HepG2 (cell line): ENCODE measurements at regions not wholly inside any gene's neighbourhood (a gene's known extent, or its start where the extent isn't known, plus 50 kb on each side); places are given as distances from the start of the nearest gene placed in this dataset.

ENCODE experiments used
- ATAC-seq: fragments of 200-7000 bp; cut with Tn5 transposase; 3 replicates; pipeline ENCODE4 v1.9.1; 2020; ENCODE audit warnings: mild to moderate bottlenecking, moderate library complexity
- BruUV-seq: library from RNA; stranded (reverse); fragments of 400-500 nt; replicated peaks from 2 replicates; lab custom pipeline; 2021; lab: Mats Ljungman, UMichigan
- CTCF ChIA-PET: fragments of 300-600 bp; formaldehyde crosslinking; extraction: SDS; loops from one replicate; lab custom pipeline; 2021; ENCODE audit warnings: low total read pairs, inconsistent platforms, low intra/inter-chr PET ratio; lab: Yijun Ruan, JAX
- POLR2A ChIA-PET: fragments of 350-600 bp; sonication (Branson Sonifier 250); formaldehyde crosslinking; loops from one replicate; lab custom pipeline; 2020; ENCODE audit warnings: antibody characterized with exemption, inconsistent platforms; lab: Yijun Ruan, JAX
- DNase-seq: peaks from one replicate; pipeline ENCODE4 v3.0.0-alpha.2; 2015; ENCODE audit warnings: low spot score
- FAIRE-seq: peaks from 3 replicates; lab custom pipeline; 2011; peaks lifted over from hg19 to GRCh38; lab: Jason Lieb, UNC
- H2AFZ ChIP-seq: one replicate; pipeline ENCODE4 v1.6.1; 2011; ENCODE audit warnings: low read length, inconsistent platforms
- H3K27ac ChIP-seq: fragments of 300-600 bp; 3 replicates; pipeline ENCODE4 v1.8.0; 2011; ENCODE audit warnings: mixed run types, mild to moderate bottlenecking, mixed read lengths, low read length, inconsistent platforms; ENCODE audit not compliant: insufficient read depth; ENCODE audit errors: extremely low read length
- H3K27me3 ChIP-seq, 2 experiments: fragments of 200-600 bp in 1 of 2; 2 replicates in 1 of 2; 3 replicates in 1 of 2; pipeline versions ENCODE4 v1.6.0 to v1.8.0; 2011; ENCODE audit warnings: low read length in 2 of 2, mild to moderate bottlenecking in 2 of 2, moderate library complexity in 2 of 2, inconsistent platforms in 1 of 2; ENCODE audit not compliant: insufficient read depth in 2 of 2, control insufficient read depth in 1 of 2
- H3K36me3 ChIP-seq, 2 experiments: fragments of 200-600 bp in 1 of 2; replicated peaks in 1 of 2; 2 replicates in 1 of 2; 3 replicates in 1 of 2; pipeline versions ENCODE4 v1.5.1 to v1.8.0; 2011; ENCODE audit warnings: low read length in 2 of 2, inconsistent platforms in 1 of 2; ENCODE audit not compliant: insufficient read depth in 2 of 2, control insufficient read depth in 1 of 2
- H3K4me1 ChIP-seq: 2 replicates; pipeline ENCODE4 v1.5.1; 2012; ENCODE audit warnings: low read length, inconsistent platforms; ENCODE audit not compliant: insufficient read depth
- H3K4me2 ChIP-seq: 2 replicates; pipeline ENCODE4 v1.6.0; 2011; ENCODE audit warnings: low read depth, low read length, inconsistent platforms
- H3K4me3 ChIP-seq, 3 experiments: fragments of 200-600 bp in 1 of 3; sonication (generic), shearing (Covaris generic) in 1 of 3; replicated peaks in 1 of 3; 2 replicates each; pipeline ENCODE4 v1.5.1; 2011 to 2016; ENCODE audit warnings: low read length in 3 of 3, inconsistent platforms in 2 of 3, low read depth in 2 of 3, mild to moderate bottlenecking in 2 of 3, control low read depth in 1 of 3, mixed read lengths in 1 of 3; ENCODE audit not compliant: insufficient read depth in 1 of 3
- H3K79me2 ChIP-seq: one replicate; pipeline ENCODE4 v1.6.1; 2011; ENCODE audit warnings: low read length, inconsistent platforms; ENCODE audit not compliant: insufficient read depth
- H3K9ac ChIP-seq: 2 replicates; pipeline ENCODE4 v1.6.0; 2011; ENCODE audit warnings: mild to moderate bottlenecking, low read depth, low read length, inconsistent platforms; ENCODE audit not compliant: insufficient read depth
- H3K9me3 ChIP-seq: 2 replicates; pipeline ENCODE4 v1.5.1; 2012; ENCODE audit warnings: mild to moderate bottlenecking, low read length
- H4K20me1 ChIP-seq: 2 replicates; pipeline ENCODE4 v1.6.0; 2011; ENCODE audit warnings: inconsistent platforms, mild to moderate bottlenecking, low read length, moderate library complexity; ENCODE audit not compliant: insufficient read depth
- CBX2 ChIP-seq, 2 experiments: fragments of 200-600 bp in 1 of 2; sonication (generic); formaldehyde crosslinking in 1 of 2; IDR thresholded peaks; 2 replicates each; pipeline versions ENCODE4 v1.7.0 to v1.8.1; 2018 to 2022; ENCODE audit warnings: low read depth in 2 of 2, low read length in 1 of 2, mild to moderate bottlenecking in 1 of 2, missing genetic modification reagents in 1 of 2
- CCDC6 ChIP-seq: sonication (generic); formaldehyde crosslinking; IDR thresholded peaks from 2 replicates; pipeline ENCODE4 v1.8.1; 2022; ENCODE audit warnings: mild to moderate bottlenecking, missing genetic modification reagents, moderate library complexity
- EEA1 ChIP-seq: sonication (generic); formaldehyde crosslinking; IDR thresholded peaks from 2 replicates; pipeline ENCODE4 v1.5.1; 2020; ENCODE audit warnings: mild to moderate bottlenecking, missing genetic modification reagents, borderline replicate concordance
- PHF20 ChIP-seq: sonication (generic); formaldehyde crosslinking; IDR thresholded peaks from 2 replicates; pipeline ENCODE4 v1.5.0; 2020; ENCODE audit warnings: mild to moderate bottlenecking, missing genetic modification reagents
- TOE1 ChIP-seq: sonication (generic); formaldehyde crosslinking; IDR thresholded peaks from 2 replicates; pipeline ENCODE4 v1.4.0; 2020; ENCODE audit warnings: mild to moderate bottlenecking, missing genetic modification reagents
- ZNF143 ChIP-seq: sonication (generic); formaldehyde crosslinking; IDR thresholded peaks from 2 replicates; pipeline ENCODE4 v1.4.0; 2020; ENCODE audit warnings: missing genetic modification reagents
- ZNF24 ChIP-seq: fragments of 450-650 bp; IDR thresholded peaks from 2 replicates; pipeline ENCODE4 v1.6.1; 2017; ENCODE audit warnings: antibody characterized with exemption, mild to moderate bottlenecking
- ZNF501 ChIP-seq: sonication (generic); formaldehyde crosslinking; IDR thresholded peaks from 2 replicates; pipeline ENCODE4 v1.5.1; 2020; ENCODE audit warnings: mild to moderate bottlenecking, moderate library complexity, missing genetic modification reagents
- ZNF724P ChIP-seq: sonication (generic); formaldehyde crosslinking; IDR thresholded peaks from 2 replicates; pipeline ENCODE4 v1.8.0; 2022; ENCODE audit warnings: missing genetic modification reagents, borderline replicate concordance
- ZNF841 ChIP-seq: sonication (generic); formaldehyde crosslinking; IDR thresholded peaks from 2 replicates; pipeline ENCODE4 v1.8.1; 2023; ENCODE audit warnings: missing genetic modification reagents, borderline replicate concordance
- WGBS: methylation state at CpG from one replicate; pipeline ENCODE4 v1.1.6; 2017; ENCODE audit warnings: low lambda C conversion rate; 5-methylcytosine and 5-hydroxymethylcytosine counted together
- in situ Hi-C: cut with HindIII; loops from 2 replicates; pipeline ENCODE4 v1.10.0; 2017; ENCODE audit warnings: low pct_unique_long_range_greater_than_20kb; ENCODE audit not compliant: extremely low pct_ligation_motif_present
- intact Hi-C: fragments of 100-400 bp; cut with micrococcal nuclease; formaldehyde crosslinking; loops from one replicate; pipeline ENCODE4 v1.10.0; 2022; ENCODE audit not compliant: unreplicated experiment
- TF ChIP-seq, protein P1 (sequence below): sonication (generic); formaldehyde crosslinking; IDR thresholded peaks from 2 replicates; pipeline ENCODE4 v1.4.0; 2020; ENCODE audit warnings: mild to moderate bottlenecking, missing genetic modification reagents

DNA sequence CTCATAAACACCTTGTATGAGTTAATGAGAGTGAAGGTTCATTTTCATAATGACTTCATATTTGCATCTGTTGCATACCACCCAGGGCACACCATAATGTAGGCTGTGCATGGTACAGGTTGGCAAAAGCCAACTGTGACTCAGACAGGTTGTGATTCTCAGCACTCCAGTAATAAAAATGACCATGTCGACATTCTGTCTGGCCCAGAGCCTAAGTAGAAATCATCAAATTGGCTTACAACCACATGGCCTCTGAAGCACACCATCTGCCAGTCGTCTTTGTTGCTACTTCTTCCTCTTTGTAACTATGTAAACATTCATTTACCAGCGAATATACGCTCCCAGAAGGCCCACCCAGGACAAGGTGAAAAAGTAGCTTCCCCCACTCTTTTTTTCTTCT, 459.5 kb downstream of the GASK1B start (continued):
- no peak for TF ChIP-seq CCDC6 (CRISPR knock-in tag)
- TF ChIP-seq, protein P1, sequence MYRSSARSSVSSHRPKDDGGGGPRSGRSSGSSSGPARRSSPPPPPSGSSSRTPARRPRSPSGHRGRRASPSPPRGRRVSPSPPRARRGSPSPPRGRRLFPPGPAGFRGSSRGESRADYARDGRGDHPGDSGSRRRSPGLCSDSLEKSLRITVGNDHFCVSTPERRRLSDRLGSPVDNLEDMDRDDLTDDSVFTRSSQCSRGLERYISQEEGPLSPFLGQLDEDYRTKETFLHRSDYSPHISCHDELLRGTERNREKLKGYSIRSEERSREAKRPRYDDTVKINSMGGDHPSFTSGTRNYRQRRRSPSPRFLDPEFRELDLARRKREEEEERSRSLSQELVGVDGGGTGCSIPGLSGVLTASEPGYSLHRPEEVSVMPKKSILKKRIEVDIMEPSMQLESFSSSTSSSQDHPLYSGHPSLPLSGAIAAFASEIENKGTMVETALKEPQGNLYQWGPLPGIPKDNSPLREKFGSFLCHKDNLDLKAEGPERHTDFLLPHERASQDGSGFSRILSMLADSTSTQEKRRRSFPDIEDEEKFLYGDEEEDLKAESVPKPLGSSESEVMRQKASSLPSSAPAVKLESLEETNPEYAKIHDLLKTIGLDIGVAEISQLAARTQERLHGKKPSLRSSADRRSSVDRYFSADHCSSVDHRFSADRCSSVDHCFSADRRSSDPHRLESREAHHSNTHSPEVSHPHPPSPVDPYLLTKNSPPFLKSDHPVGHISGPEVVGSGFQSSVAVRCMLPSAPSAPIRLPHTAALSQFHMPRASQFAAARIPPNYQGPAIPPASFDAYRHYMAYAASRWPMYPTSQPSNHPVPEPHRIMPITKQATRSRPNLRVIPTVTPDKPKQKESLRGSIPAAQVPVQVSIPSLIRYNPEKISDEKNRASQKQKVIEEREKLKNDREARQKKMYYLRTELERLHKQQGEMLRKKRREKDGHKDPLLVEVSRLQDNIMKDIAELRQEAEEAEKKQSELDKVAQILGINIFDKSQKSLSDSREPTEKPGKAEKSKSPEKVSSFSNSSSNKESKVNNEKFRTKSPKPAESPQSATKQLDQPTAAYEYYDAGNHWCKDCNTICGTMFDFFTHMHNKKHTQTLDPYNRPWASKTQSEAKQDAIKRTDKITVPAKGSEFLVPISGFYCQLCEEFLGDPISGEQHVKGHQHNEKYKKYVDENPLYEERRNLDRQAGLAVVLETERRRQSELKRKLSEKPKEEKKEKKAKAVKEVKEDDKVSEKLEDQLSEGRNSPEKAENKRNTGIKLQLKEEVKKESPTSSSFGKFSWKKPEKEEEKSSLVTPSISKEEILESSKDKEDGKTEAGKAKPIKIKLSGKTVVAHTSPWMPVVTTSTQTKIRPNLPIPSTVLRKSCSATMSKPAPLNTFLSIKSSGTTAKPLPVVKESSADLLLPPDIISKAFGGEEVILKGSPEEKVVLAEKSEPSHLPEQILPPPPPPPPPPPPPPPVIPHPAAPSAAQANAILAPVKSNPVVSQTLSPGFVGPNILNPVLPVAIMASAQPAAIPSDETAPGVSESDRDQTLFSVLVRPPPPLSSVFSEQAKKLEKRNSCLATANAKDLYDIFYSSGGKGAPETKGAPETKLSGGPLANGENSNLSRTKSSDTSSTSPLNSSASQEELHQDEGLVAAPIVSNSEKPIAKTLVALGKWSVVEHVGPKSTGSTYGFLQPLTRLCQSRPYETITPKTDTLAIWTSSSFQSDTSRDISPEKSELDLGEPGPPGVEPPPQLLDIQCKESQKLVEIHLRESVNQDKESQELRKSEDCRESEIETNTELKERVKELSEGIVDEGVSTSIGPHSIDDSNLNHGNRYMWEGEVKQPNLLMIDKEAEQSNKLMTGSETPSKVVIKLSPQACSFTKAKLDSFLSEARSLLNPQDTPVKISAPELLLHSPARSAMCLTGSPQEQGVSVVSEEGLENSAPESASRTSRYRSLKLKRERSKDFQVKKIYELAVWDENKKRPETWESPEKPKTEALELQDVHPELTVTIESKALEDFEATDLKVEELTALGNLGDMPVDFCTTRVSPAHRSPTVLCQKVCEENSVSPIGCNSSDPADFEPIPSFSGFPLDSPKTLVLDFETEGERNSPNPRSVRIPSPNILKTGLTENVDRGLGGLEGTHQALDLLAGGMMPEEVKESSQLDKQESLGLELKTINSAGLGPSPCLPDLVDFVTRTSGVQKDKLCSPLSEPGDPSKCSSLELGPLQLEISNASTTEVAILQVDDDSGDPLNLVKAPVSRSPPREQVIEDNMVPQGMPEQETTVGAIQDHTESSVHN (CRISPR knock-in tag), result no peak
- no peak for TF ChIP-seq ZNF841 (CRISPR knock-in tag)
- no peak for TF ChIP-seq CBX2 (IDR thresholded peaks at IDR 0.05; ENCODE audit: low read depth, low read length)
- TF ChIP-seq CBX2 (CRISPR knock-in tag; IDR thresholded peaks at IDR 0.05; ENCODE audit: low read depth), result no peak
- TF ChIP-seq, all 625 proteins: peak for 0

- no peak overlapping the region for H3K27ac ChIP-seq
- POLR2A ChIA-PET, result no interaction called here
- intact Hi-C loops (no loop called here), in situ Hi-C loops (no loop called here)
- TF ChIP-seq ZNF501 (CRISPR knock-in tag) (no peak), ZNF724P (CRISPR knock-in tag) (no peak), TOE1 (CRISPR knock-in tag) (no peak), EEA1 (CRISPR knock-in tag) (no peak), PHF20 (CRISPR knock-in tag) (no peak), ZNF143 (CRISPR knock-in tag) (no peak), ZNF24 (no peak)
- no peaks in the 10 kb centered on the region for H3K9me3 ChIP-seq
- no peak overlapping the region for H3K4me2 ChIP-seq
- no peak overlapping the region for H2AFZ ChIP-seq
- no peaks in the 10 kb centered on the region for H3K36me3 ChIP-seq
- no peak for DNase-seq
- no peaks in the 10 kb centered on the region for H4K20me1 ChIP-seq
- no peak for ATAC-seq
- H3K4me3 ChIP-seq, result no peak overlapping the region
- CTCF ChIA-PET, result no interaction called here
- no peaks in the 10 kb centered on the region for H3K27me3 ChIP-seq
- no peaks in the 10 kb centered on the region for H3K79me2 ChIP-seq
- no peak overlapping the region for H3K9ac ChIP-seq
- no peak for FAIRE-seq
- BruUV-seq, result no TSS peak
- H3K4me1 ChIP-seq, result no peaks in the 10 kb centered on the region
- WGBS, result 49% methylated on average over 2 of the region's 2 CpGs
Measured at GRCh38 chr4:157706155-157706554, 466.7 kb downstream of the GASK1B start.
